ENCODE measurements at regions not wholly inside any gene's neighbourhood (a gene's known extent, or its start where the extent isn't known, plus 50 kb on each side); places are given as distances from the start of the nearest gene placed in this dataset.

DNA sequence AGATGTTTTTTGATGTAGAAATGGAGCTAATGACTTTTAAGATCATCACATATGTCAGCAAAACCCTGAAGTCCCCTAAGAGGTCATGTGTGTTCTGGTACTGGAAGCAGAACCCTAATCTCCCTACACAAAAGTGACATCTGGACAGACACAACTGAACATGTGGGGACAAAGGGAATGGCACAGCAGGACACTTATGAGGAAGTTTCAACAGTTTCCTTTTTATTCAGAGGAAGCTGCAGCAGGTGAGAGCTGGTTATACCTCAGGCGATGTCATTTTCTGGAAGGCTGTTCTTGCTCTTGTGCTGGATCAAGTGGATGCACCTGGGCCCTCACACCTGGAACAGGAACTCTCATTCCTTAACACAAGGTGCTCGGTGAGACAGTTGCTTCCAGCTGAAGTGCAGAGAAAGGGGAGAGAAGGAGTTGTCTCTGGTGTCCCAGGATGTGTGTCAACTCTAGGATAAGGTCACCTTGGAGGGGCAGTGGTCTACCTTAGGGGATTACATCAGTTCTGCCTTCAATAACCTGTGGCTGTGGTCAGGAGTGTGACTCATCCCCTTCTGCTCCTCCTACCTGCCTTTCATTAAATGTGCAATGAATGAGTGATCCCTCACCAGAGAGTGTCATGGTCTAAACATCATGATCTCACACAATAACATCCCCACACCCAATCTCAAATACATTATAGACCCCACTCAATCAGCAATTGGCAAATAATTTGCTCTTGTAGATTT is 463.4 kb downstream of the TMEM121 start:
- TF ChIP-seq, protein P1, sequence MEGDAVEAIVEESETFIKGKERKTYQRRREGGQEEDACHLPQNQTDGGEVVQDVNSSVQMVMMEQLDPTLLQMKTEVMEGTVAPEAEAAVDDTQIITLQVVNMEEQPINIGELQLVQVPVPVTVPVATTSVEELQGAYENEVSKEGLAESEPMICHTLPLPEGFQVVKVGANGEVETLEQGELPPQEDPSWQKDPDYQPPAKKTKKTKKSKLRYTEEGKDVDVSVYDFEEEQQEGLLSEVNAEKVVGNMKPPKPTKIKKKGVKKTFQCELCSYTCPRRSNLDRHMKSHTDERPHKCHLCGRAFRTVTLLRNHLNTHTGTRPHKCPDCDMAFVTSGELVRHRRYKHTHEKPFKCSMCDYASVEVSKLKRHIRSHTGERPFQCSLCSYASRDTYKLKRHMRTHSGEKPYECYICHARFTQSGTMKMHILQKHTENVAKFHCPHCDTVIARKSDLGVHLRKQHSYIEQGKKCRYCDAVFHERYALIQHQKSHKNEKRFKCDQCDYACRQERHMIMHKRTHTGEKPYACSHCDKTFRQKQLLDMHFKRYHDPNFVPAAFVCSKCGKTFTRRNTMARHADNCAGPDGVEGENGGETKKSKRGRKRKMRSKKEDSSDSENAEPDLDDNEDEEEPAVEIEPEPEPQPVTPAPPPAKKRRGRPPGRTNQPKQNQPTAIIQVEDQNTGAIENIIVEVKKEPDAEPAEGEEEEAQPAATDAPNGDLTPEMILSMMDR (conservative IDR thresholded peaks at IDR 0.05; ENCODE audit: low read depth, low read length) = no peak
- no peak for TF ChIP-seq EZH2 (IDR thresholded peaks at IDR 0.05; ENCODE audit: borderline replicate concordance, low read depth, low read length, poor library complexity, severe bottlenecking)
